GM18520 (cell line): ENCODE measurements at regions not wholly inside any gene's neighbourhood (a gene's known extent, or its start where the extent isn't known, plus 50 kb on each side); places are given as distances from the start of the nearest gene placed in this dataset.
A peak's percentile ranks its signal among the peaks of the same experiment; 100 is the strongest.

Source experiments
- ATAC-seq: cut with Tn5 transposase; IDR thresholded peaks from one replicate; pipeline ENCODE4 v1.9.1; 2021; ENCODE audit not compliant: unreplicated experiment

DNA sequence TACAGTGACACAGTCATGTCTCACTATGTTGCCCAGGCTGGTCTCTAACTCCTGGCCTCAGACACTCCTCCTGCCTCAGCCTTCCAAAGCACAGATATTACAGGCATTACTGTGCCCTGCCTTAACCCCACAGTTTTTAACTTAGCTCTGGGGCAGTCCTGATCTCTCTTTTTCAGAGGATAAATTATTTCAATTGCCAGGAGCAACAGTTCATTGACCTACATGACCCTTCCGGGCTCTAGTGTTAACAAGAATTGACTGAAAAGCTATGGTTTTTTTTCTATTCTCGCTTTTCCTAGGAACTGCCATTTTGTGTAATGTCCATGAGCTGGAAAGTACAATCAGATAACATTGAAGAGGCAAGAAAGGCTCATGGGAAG is 92.8 kb downstream of the HNRNPLL start:
- no peak for ATAC-seq

GRCh38 chr2:38509314-38509946 is 93.3 kb downstream of the HNRNPLL start:
- no peak for ATAC-seq

- no peak for ATAC-seq
Observed at GRCh38 chr2:38508311-38509039, 94.3 kb downstream of the HNRNPLL start.

DNA sequence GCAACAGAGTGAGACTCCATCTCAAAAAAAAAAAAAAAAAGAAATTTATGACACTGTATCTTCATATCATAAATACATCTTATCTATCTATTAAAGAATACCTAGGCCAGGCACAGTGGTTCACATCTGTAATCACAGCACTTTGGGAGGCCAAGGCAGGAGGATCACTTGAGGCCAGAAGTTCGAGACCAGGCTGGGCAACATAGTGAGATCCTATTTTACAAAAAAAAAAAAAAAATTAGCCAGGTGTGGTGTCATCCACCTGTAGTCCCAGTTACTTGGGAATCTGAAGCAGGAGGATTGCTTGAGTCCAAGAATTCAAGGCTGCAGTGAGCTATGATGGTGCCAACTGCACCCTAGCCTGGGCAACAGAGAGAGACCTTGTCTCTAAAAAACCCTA is 95.0 kb downstream of the HNRNPLL start:
- no peak for ATAC-seq

- no peak for ATAC-seq
Observed at GRCh38 chr2:38505779-38506178, 96.9 kb downstream of the HNRNPLL start.

DNA sequence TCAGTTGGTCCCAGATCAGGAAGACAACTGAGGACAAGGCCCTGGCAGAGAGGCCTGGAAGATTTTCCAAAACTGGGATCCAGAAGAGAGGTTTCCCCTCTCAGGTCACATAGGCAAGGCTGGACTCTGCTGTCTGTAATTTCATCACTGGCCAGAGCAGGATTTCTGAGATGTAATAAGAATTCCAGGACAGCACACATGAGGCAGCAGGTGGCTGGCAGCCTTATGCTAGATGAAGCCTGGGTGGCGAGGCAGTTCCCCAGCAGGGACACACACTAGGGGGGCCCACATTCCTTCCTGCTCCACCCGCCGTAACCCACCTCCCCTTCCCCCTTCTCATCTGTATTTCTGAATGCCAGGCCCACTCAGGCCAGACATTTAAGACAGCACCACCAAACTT is 98.6 kb downstream of the HNRNPLL start:
- ATAC-seq, result no peak

- ATAC-seq, result no peak
Observed at GRCh38 chr2:38502107-38502506, 100.6 kb downstream of the HNRNPLL start.

- ATAC-seq, result no peak
Observed at GRCh38 chr2:38500283-38500634, 102.5 kb downstream of the HNRNPLL start.

DNA sequence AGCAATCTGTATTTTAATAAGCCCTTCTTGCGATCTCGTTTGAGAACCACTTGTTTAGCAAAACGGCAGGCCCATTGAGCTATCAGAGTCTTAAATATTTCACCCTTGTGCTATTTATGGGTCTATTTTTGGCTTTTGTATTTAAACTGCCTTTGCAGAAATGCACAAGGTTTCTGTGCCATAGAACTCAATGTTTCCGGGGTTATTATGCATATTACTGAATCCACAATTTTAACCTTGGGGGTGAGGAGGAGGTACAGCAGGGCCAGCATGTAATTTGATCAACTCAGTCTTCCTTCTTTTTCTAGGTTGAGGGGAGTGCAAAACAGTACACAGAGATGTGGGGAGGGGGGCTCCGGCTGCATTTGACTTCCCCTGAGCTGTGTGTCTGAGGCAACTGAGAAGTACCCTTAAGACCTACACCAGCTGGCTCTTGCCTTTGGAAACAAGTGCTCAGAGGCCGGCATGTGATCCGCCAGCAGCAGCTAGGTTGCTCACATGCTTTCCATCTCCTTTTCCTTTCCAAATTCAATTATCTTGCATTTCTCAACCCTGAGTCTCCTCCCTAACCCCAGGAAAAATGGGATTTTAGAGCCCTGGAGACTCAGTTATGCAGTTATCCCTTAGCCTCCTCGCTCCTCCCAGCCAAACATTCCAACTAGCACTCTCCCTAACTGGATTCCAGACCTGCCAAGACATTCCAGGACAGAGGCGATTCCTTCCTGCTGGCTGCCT is 103.0 kb downstream of the HNRNPLL start:
- ATAC-seq, result no peak

GRCh38 chr2:38498045-38498481 is 104.7 kb downstream of the HNRNPLL start:
- no peak for ATAC-seq

GRCh38 chr2:38497670-38498037 is 105.1 kb downstream of the HNRNPLL start:
- ATAC-seq, result no peak

- ATAC-seq, result no peak
Observed at GRCh38 chr2:38496927-38497669, 105.6 kb downstream of the HNRNPLL start.

DNA sequence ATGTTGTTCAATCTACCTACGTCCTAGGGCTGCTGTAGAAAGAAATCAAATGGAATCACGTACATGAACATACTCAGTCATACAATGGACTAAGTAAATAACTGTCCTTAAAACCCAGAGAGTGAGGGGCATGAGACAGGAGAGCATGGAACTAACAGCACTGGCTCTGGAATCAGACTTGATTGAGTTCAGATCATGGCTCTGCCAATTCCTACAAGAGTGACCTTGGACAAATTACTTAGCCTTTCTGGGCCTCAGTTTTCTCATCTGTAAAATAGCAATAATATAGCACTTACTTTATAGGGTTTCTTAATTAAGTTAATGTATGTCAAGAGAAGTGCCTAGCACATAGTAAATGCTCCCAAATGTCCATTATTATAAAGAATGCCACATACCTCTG is 106.8 kb downstream of the HNRNPLL start:
- ATAC-seq, result no peak

DNA sequence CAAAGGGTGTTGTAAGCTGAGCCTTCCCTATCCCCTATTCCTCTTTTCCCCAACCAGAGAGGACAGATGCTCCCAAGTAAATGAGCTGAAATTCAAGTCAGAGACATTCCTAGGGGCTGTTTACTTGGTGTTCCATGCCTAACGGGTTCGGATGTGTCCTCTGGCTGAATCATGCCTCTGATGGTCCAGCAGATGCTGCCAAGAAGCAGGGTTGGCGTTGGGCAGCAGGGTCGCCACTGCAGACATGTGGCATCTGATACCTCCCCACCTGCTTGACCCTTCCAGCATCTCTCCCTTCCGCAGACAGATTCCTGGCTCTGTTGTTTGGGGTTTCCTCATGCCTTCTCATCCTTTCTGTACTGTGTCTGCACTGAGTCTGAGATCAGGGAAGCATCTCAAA is 108.3 kb downstream of the HNRNPLL start:
- ATAC-seq, result no peak

DNA sequence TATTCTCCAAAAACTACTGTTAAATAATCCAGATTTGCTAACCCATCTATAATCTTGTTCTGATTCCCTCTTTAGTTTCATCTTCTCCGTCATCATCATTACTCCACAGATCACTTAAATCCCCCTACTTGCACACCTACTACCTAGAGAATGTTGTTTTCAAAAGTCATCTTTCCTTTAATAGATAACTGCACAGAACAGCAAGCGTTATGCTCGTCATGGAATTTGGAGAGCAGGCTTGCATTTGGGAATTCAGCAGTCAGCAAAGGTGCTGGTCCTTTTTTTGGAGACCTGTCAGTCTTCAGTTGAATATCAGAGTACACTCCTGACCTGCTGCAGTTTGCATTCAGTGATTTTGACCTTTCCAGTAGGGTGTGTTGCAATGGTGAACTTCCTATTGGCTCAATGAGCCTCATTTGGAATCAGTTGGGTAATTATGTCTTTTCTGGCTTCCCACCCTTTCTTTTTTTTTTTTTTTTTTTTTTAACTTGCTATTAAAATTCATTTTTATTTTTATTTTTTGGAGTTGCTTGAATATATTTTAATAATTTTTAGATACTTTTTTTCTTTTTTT is 110.6 kb downstream of the HNRNPLL start:
- no peak for ATAC-seq

GRCh38 chr2:38491436-38491835 is 111.3 kb downstream of the HNRNPLL start:
- ATAC-seq, result no peak

DNA sequence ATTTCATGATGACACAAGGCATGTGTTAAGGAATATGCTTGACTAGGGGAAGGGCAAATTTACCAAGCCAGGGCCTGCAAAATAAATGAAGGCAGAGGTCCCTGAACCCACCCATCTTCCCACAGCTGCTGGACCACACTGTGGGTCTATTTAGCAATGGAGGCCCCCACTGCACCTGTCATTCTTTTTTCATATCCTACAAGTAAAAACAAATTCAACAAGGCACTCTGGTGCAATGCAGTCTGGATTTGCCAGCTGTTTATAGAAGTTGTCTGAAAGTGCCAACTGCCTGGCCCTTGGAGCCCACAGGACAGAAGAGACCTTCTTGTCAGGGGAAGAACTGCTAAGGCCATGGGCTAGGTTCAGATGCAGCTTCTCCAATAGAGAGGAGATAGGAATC is 112.8 kb upstream of the ATL2 start:
- no peak for ATAC-seq

DNA sequence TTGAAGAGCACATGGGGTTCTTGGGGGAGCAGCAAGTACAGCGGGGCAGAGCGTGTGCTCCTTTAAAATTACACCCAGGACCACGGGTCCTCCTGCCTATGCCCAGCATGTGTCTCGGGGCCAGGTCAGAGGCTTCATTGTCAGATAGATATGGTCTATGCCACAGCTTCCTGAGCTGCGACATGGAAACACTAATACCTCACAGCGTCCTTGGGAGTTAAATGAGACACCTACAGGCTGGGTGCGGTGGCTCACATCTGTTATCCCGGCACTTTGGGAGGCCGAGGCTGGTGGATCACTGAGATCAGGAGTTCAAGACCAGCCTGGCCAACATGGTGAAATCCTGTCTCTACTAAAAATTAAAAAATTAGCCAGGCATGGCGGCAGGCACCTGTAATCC is 110.8 kb upstream of the ATL2 start:
- no peak for ATAC-seq

- no peak for ATAC-seq
Observed at GRCh38 chr2:38486213-38487026, 109.3 kb upstream of the ATL2 start.

GRCh38 chr2:38485734-38486133 is 108.7 kb upstream of the ATL2 start:
- ATAC-seq, result peak; percentile 82
